ENCODE measurements at regions not wholly inside any gene's neighbourhood (a gene's known extent, or its start where the extent isn't known, plus 50 kb on each side); places are given as distances from the start of the nearest gene placed in this dataset.
"Not testable (repeated sequence)": the region's sequence is repeated elsewhere in the genome, so short reads cannot be mapped to it uniquely, and the experiment has no call there.

DNA sequence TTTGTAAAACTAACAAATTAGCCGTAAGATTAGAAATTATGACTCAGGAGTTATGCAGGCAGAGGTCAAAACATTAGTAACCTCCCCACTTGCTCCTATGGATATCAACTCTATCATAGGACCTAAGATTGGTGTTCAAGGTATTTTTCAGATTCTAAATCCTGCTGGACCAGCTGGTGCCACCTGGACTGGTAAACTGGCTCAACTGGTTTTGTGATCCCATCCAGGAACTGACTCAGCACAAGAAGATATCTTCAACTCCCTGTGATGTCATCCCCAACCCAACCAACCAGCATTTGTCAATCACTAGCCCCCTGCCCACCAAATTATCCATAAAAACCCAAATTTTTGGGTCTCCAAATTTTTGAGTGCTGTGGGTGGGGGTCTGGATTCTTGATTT is 98.1 kb upstream of the OR4E1 start:
- Histone ChIP-seq H3K4me2 (ENCODE audit: unreplicated experiment) (no peak overlapping the region), H3K36me3 (ENCODE audit: low read depth) (no peaks in the 10 kb centered on the region), H2AFZ (no peak overlapping the region), H3K9me2 (ENCODE audit: insufficient read depth) (no peaks in the 10 kb centered on the region), H3K79me2 (ENCODE audit: insufficient read depth) (no peaks in the 10 kb centered on the region), H3K9me3 (ENCODE audit: low read depth) (no peaks in the 10 kb centered on the region), H3K4me1 (ENCODE audit: insufficient read depth) (no peaks in the 10 kb centered on the region), H4K20me1 (ENCODE audit: insufficient read depth) (no peaks in the 10 kb centered on the region), H3K27me3 (replicated peaks; ENCODE audit: insufficient read depth) (no peaks in the 10 kb centered on the region), H3F3A (ENCODE audit: insufficient read depth) (no peaks in the 10 kb centered on the region), H3K9ac (no peak overlapping the region), H3K4me3 (no peak overlapping the region), H3K27ac (no peak overlapping the region)
- TF ChIP-seq EZH2 (IDR thresholded peaks at IDR 0.05; ENCODE audit: insufficient read depth, poor library complexity, severe bottlenecking) (no peak), EZH2phosphoT487 (IDR thresholded peaks at IDR 0.05; ENCODE audit: insufficient read depth, low read depth) (no peak)
- DNase-seq, result no peak
- in situ Hi-C loops (cut with MboI), result no loop called here
- WGBS, 2 experiments (ENCODE audit: low coverage in 1 of 2, low lambda C conversion rate in 2 of 2, missing lambda C conversion rate in 2 of 2), result 73 to 81% methylated on average over 1 of the region's 1 CpG

DNA sequence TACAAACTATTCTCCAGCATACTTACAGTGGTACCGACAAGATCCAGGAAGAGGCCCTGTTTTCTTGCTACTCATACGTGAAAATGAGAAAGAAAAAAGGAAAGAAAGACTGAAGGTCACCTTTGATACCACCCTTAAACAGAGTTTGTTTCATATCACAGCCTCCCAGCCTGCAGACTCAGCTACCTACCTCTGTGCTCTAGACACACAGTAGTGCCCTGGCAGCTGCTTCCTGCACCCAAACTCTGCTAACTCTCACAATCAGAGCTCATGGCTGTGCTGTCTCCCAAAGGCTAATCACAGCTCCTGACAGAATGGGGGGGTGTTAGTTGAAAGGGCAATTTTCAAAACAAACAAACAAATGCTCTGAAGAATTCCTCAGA is 95.2 kb upstream of the OR4E1 start:
- H3K9ac ChIP-seq, result no peak overlapping the region
- H3K9me2 ChIP-seq (ENCODE audit: insufficient read depth), result no peaks in the 10 kb centered on the region
- no peak for DNase-seq
- H3K27ac ChIP-seq, result no peak overlapping the region
- no peaks in the 10 kb centered on the region for H3K9me3 ChIP-seq (ENCODE audit: low read depth)
- H2AFZ ChIP-seq, result no peak overlapping the region
- in situ Hi-C loops (cut with MboI), result no loop called here
- no peak overlapping the region for H3K4me3 ChIP-seq
- H3K4me2 ChIP-seq (ENCODE audit: unreplicated experiment), result no peak overlapping the region
- no peaks in the 10 kb centered on the region for H4K20me1 ChIP-seq (ENCODE audit: insufficient read depth)
- 19 to 20% methylated on average over 2 of the region's 2 CpGs for WGBS, 2 experiments (ENCODE audit: low coverage in 1 of 2, low lambda C conversion rate in 2 of 2, missing lambda C conversion rate in 2 of 2)
- no peaks in the 10 kb centered on the region for H3F3A ChIP-seq (ENCODE audit: insufficient read depth)
- H3K27me3 ChIP-seq (replicated peaks; ENCODE audit: insufficient read depth), result no peaks in the 10 kb centered on the region
- H3K36me3 ChIP-seq (ENCODE audit: low read depth), result no peaks in the 10 kb centered on the region
- no peaks in the 10 kb centered on the region for H3K4me1 ChIP-seq (ENCODE audit: insufficient read depth)
- no peak for TF ChIP-seq EZH2phosphoT487 (IDR thresholded peaks at IDR 0.05; ENCODE audit: insufficient read depth, low read depth)
- no peak for TF ChIP-seq EZH2 (IDR thresholded peaks at IDR 0.05; ENCODE audit: insufficient read depth, poor library complexity, severe bottlenecking)
- no peaks in the 10 kb centered on the region for H3K79me2 ChIP-seq (ENCODE audit: insufficient read depth)

DNA sequence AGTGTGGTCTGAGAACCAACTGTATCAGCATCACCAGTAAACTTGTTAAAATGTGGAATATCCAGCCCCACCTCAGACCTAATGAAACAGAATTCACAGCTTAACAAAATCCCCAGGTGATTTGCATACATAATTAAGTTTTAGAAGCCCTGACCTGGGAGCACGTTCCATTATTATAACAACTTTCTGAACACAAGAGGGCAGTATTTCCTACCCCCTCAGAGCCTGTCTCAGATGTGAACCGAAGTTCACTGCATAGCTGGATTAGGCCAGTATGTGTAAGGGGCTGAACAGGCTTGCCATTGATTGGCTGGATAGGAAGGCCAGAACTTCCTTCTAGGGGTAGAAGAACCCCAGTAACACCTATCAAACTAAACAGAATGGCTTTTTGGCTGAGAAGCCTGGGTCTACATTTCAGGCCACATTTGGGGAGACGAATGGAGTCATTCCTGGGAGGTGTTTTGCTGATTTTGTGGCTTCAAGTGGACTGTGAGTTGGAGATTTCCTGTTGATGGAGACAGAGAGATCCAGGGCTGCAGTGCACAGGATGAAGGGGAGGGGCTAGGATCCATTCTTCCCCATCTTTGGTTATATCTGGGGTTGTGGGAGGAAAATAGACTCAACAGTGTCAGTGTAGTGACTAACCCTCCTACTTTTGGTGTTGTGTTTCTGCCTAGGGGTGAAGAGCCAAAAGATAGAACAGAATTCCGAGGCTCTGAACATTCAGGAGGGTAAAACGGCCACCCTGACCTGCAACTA is 94.7 kb upstream of the OR4E1 start:
- H3F3A ChIP-seq (ENCODE audit: insufficient read depth), result no peaks in the 10 kb centered on the region
- H3K9me3 ChIP-seq (ENCODE audit: low read depth), result no peaks in the 10 kb centered on the region
- H2AFZ ChIP-seq, result no peak overlapping the region
- H3K4me1 ChIP-seq (ENCODE audit: insufficient read depth), result no peaks in the 10 kb centered on the region
- in situ Hi-C loops (cut with MboI), result no loop called here
- no peaks in the 10 kb centered on the region for H4K20me1 ChIP-seq (ENCODE audit: insufficient read depth)
- WGBS, 2 experiments (ENCODE audit: low coverage in 1 of 2, low lambda C conversion rate in 2 of 2, missing lambda C conversion rate in 2 of 2), result 2 to 7% methylated on average over 5 of the region's 5 CpGs
- no peaks in the 10 kb centered on the region for H3K79me2 ChIP-seq (ENCODE audit: insufficient read depth)
- H3K4me3 ChIP-seq, result no peak overlapping the region
- no peaks in the 10 kb centered on the region for H3K36me3 ChIP-seq (ENCODE audit: low read depth)
- no peak overlapping the region for H3K9ac ChIP-seq
- no peaks in the 10 kb centered on the region for H3K9me2 ChIP-seq (ENCODE audit: insufficient read depth)
- H3K27ac ChIP-seq, result no peak overlapping the region
- no peaks in the 10 kb centered on the region for H3K27me3 ChIP-seq (replicated peaks; ENCODE audit: insufficient read depth)
- DNase-seq, result peak; percentile 12
- H3K4me2 ChIP-seq (ENCODE audit: unreplicated experiment), result no peak overlapping the region
- TF ChIP-seq EZH2 (IDR thresholded peaks at IDR 0.05; ENCODE audit: insufficient read depth, poor library complexity, severe bottlenecking) (no peak), EZH2phosphoT487 (IDR thresholded peaks at IDR 0.05; ENCODE audit: insufficient read depth, low read depth) (no peak)

DNA sequence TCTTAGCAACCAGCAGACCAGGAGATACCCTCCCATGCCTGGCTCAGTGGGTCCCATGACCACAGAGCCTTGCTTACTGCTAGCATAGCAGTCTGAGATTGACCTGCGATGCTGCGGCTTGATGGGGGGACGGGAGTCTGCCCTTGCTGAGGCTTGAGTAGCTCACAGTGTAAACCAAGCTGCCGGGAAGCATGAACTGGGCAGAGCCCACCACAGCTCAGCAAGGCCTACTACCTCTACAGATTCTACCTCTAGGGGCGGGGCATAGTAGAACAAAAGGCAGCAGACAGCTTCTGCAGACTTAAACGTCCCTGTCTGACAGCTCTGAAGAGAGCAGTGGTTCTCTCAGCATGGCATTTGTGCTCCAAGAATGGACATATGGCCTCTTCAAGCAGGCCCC is 86.7 kb upstream of the OR4E1 start:
- H3K9me2 ChIP-seq (ENCODE audit: insufficient read depth); H3K4me1 ChIP-seq (ENCODE audit: insufficient read depth); H3K27ac ChIP-seq; H3K9me3 ChIP-seq (ENCODE audit: low read depth); in situ Hi-C loops (cut with MboI); H3K9ac ChIP-seq; H3K36me3 ChIP-seq (ENCODE audit: low read depth); H3F3A ChIP-seq (ENCODE audit: insufficient read depth); H3K4me2 ChIP-seq (ENCODE audit: unreplicated experiment); DNase-seq; H3K4me3 ChIP-seq; H2AFZ ChIP-seq; H3K79me2 ChIP-seq (ENCODE audit: insufficient read depth); H3K27me3 ChIP-seq (replicated peaks; ENCODE audit: insufficient read depth); H4K20me1 ChIP-seq (ENCODE audit: insufficient read depth): not testable (repeated sequence)
- 17 to 27% methylated on average over 6 of the region's 6 CpGs for WGBS, 2 experiments (ENCODE audit: low coverage in 1 of 2, low lambda C conversion rate in 2 of 2, missing lambda C conversion rate in 2 of 2)

Data from GM23248 (cell line).